GM23248 (cell line): ENCODE measurements at regions not wholly inside any gene's neighbourhood (a gene's known extent, or its start where the extent isn't known, plus 50 kb on each side); places are given as distances from the start of the nearest gene placed in this dataset.

Experiments used
- DNase-seq: peaks from one replicate; pipeline ENCODE4 v3.0.0-alpha.2; 2015
- H2AFZ ChIP-seq: fragments of 200-600 bp; sonication (generic); 2 replicates; pipeline ENCODE4 v1.6.1; 2016; ENCODE audit warnings: antibody characterized with exemption
- H3F3A ChIP-seq: fragments of 200-600 bp; sonication (generic); 2 replicates; pipeline ENCODE4 v1.6.1; 2016; ENCODE audit warnings: mild to moderate bottlenecking, antibody characterized with exemption, mixed run types; ENCODE audit not compliant: insufficient read depth
- H3K27ac ChIP-seq: fragments of 200-600 bp; sonication (generic); 2 replicates; pipeline ENCODE4 v1.5.1; 2016; ENCODE audit warnings: mild to moderate bottlenecking
- H3K27me3 ChIP-seq: fragments of 200-600 bp; sonication (generic); replicated peaks from 2 replicates; pipeline ENCODE4 v1.6.1; 2016; ENCODE audit warnings: mild to moderate bottlenecking; ENCODE audit not compliant: insufficient read depth
- H3K36me3 ChIP-seq: fragments of 200-600 bp; sonication (generic); 2 replicates; pipeline ENCODE4 v1.6.1; 2016; ENCODE audit warnings: low read depth, mild to moderate bottlenecking
- H3K4me1 ChIP-seq: fragments of 200-600 bp; sonication (generic); 2 replicates; pipeline ENCODE4 v1.6.1; 2016; ENCODE audit warnings: mild to moderate bottlenecking; ENCODE audit not compliant: insufficient read depth
- H3K4me2 ChIP-seq: fragments of 200-600 bp; sonication (generic); one replicate; pipeline ENCODE4 v1.6.1; 2016; ENCODE audit warnings: mild to moderate bottlenecking; ENCODE audit not compliant: unreplicated experiment
- H3K4me3 ChIP-seq: fragments of 200-600 bp; sonication (generic); 2 replicates; pipeline ENCODE4 v1.5.1; 2016; ENCODE audit warnings: mild to moderate bottlenecking
- H3K79me2 ChIP-seq: fragments of 200-600 bp; sonication (generic); 2 replicates; pipeline ENCODE4 v1.6.1; 2016; ENCODE audit warnings: mild to moderate bottlenecking; ENCODE audit not compliant: insufficient read depth
- H3K9ac ChIP-seq: fragments of 200-600 bp; sonication (generic); 2 replicates; pipeline ENCODE4 v1.6.1; 2016; ENCODE audit warnings: mild to moderate bottlenecking
- H3K9me2 ChIP-seq: fragments of 200-600 bp; sonication (generic); 2 replicates; pipeline ENCODE4 v1.6.1; 2016; ENCODE audit warnings: mixed run types, mild to moderate bottlenecking, moderate library complexity; ENCODE audit not compliant: insufficient read depth
- H3K9me3 ChIP-seq: fragments of 200-600 bp; sonication (generic); one replicate; pipeline ENCODE4 v1.6.1; 2017; ENCODE audit warnings: low read depth
- H4K20me1 ChIP-seq: fragments of 200-600 bp; sonication (generic); 2 replicates; pipeline ENCODE4 v1.6.0; 2016; ENCODE audit not compliant: insufficient read depth
- EZH2 ChIP-seq: fragments of 200-600 bp; sonication (generic); IDR thresholded peaks from 2 replicates; pipeline ENCODE4 v1.6.1; 2018; ENCODE audit warnings: antibody characterized with exemption, mild to moderate bottlenecking; ENCODE audit not compliant: insufficient read depth, poor library complexity, severe bottlenecking
- EZH2phosphoT487 ChIP-seq: fragments of 200-600 bp; sonication (generic); IDR thresholded peaks from 2 replicates; pipeline ENCODE4 v1.6.1; 2018; ENCODE audit warnings: antibody characterized with exemption, moderate library complexity, mild to moderate bottlenecking, low read depth; ENCODE audit not compliant: insufficient read depth
- WGBS, 2 experiments: methylation state at CpG; one replicate each; pipeline ENCODE4 v1.1.6; 2015 to 2017; ENCODE audit warnings: low lambda C conversion rate in 2 of 2, low coverage in 1 of 2; ENCODE audit errors: missing lambda C conversion rate in 2 of 2; 5-methylcytosine and 5-hydroxymethylcytosine counted together
- in situ Hi-C: fragments of 300-500 bp; cut with MboI; formaldehyde crosslinking; loops from 2 replicates; pipeline ENCODE4 v1.15.0; 2020

DNA sequence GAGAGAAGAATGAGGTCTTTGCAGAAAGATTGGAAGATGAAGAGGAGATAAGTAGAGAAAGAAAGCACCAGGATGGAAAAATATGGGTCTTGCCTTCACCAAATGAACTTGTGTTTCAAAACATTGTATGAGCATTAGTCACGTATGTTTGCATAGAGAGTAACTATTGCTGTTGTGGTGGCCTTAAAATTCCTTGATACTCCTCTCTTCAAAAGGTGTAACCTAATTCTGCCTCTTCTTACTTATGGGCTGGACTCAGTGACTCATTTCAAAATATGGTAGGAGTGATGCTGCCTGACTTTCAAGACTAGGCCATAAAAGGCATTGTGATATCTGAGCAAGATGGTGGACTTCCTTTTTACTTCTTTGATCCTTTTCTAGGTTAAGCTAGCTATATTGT is 228.7 kb upstream of the ZNF385D start:
- no peak overlapping the region for H3K4me3 ChIP-seq
- in situ Hi-C loops: no loop called here
- peak; percentile 9 for DNase-seq
- no peaks in the 10 kb centered on the region for H3F3A ChIP-seq
- no peaks in the 10 kb centered on the region for H3K27me3 ChIP-seq
- no peak overlapping the region for H3K4me2 ChIP-seq
- H3K4me1 ChIP-seq: no peaks in the 10 kb centered on the region
- H3K9me3 ChIP-seq: no peaks in the 10 kb centered on the region
- TF ChIP-seq EZH2 (no peak), EZH2phosphoT487 (no peak)
- WGBS, 2 experiments: 87 to 97% methylated on average over 1 of the region's 1 CpG
- H3K27ac ChIP-seq: no peak overlapping the region
- no peak overlapping the region for H2AFZ ChIP-seq
- no peaks in the 10 kb centered on the region for H3K79me2 ChIP-seq
- H3K36me3 ChIP-seq: no peaks in the 10 kb centered on the region
- no peak overlapping the region for H3K9ac ChIP-seq
- peaks cover 5% of the 10 kb centered on the region; the same call in 1 of the 2 replicates for H3K9me2 ChIP-seq
- H4K20me1 ChIP-seq: no peaks in the 10 kb centered on the region

GRCh38 chr3:21989341-21990042 is 238.5 kb upstream of the ZNF385D start:
- Histone ChIP-seq H3K27ac (no peak overlapping the region), H3K9me3 (no peaks in the 10 kb centered on the region), H3K27me3 (no peaks in the 10 kb centered on the region; the same call in 1 of the 2 replicates), H3K4me2 (no peak overlapping the region), H3F3A (no peaks in the 10 kb centered on the region), H3K4me1 (peaks cover 6% of the 10 kb centered on the region; the same call in 1 of the 2 replicates), H2AFZ (0 out of 2 replicates have a peak overlapping the region, but pooled peaks have one; percentile 9), H3K79me2 (no peaks in the 10 kb centered on the region), H3K9me2 (no peaks in the 10 kb centered on the region), H3K4me3 (no peak overlapping the region), H3K9ac (no peak overlapping the region), H3K36me3 (no peaks in the 10 kb centered on the region), H4K20me1 (no peaks in the 10 kb centered on the region)
- peak; percentile 34 for DNase-seq
- 19 to 20% methylated on average over 5 of the region's 5 CpGs for WGBS, 2 experiments
- in situ Hi-C loops: no loop called here
- TF ChIP-seq EZH2phosphoT487: no peak
- no peak for TF ChIP-seq EZH2

- Histone ChIP-seq H3K9me2 (no peaks in the 10 kb centered on the region), H3K4me1 (peaks cover 6% of the 10 kb centered on the region; the same call in 1 of the 2 replicates), H3K9me3 (no peaks in the 10 kb centered on the region), H3K4me2 (no peak overlapping the region), H3F3A (no peaks in the 10 kb centered on the region), H4K20me1 (no peaks in the 10 kb centered on the region), H3K36me3 (no peaks in the 10 kb centered on the region), H3K9ac (no peak overlapping the region), H3K27ac (no peak overlapping the region), H3K27me3 (no peaks in the 10 kb centered on the region; the same call in 1 of the 2 replicates), H3K4me3 (no peak overlapping the region), H2AFZ (no peak overlapping the region), H3K79me2 (no peaks in the 10 kb centered on the region)
- WGBS, 2 experiments: 10 to 11% methylated on average over 3 of the region's 3 CpGs
- DNase-seq: no peak
- TF ChIP-seq EZH2: no peak
- no peak for TF ChIP-seq EZH2phosphoT487
- in situ Hi-C loops: no loop called here
Observed at GRCh38 chr3:21991061-21991460, 240.1 kb upstream of the ZNF385D start.

DNA sequence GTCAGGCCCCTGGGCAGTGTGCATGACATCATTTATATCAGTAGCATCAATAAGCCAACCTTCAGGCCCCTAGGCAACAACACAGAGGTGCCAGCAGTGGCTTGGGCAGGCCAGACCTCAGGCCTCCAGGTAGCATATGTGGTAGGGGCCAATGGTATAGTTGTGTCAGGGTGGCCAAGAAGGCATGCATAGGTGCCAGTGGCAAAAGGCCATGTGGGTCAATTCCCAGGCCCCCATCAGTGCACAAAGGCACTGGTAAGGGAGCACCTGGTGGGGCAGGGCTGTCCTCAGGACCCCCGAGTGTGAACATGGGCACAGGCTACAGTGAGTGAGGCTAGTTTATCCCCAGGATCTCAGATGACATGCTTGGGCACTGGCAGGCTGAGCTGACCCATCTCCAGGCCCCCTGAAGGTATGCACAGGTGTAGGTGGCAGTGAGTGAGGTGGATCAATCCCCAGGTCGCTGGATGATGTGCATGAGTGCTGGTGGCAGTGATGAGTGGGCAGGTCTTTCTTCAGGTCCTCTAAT is 244.1 kb upstream of the ZNF385D start:
- no peak for DNase-seq
- no peaks in the 10 kb centered on the region for H3K9me2 ChIP-seq
- H3K36me3 ChIP-seq: no peaks in the 10 kb centered on the region
- no peak overlapping the region for H3K27ac ChIP-seq
- no peak overlapping the region for H3K4me2 ChIP-seq
- H2AFZ ChIP-seq: no peak overlapping the region
- no peaks in the 10 kb centered on the region for H3F3A ChIP-seq
- H3K9ac ChIP-seq: no peak overlapping the region
- in situ Hi-C loops: no loop called here
- H3K79me2 ChIP-seq: no peaks in the 10 kb centered on the region
- TF ChIP-seq EZH2phosphoT487 (no peak), EZH2 (no peak)
- no peak overlapping the region for H3K4me3 ChIP-seq
- no peaks in the 10 kb centered on the region; the same call in 1 of the 2 replicates for H3K27me3 ChIP-seq
- H3K9me3 ChIP-seq: no peaks in the 10 kb centered on the region
- no peaks in the 10 kb centered on the region for H4K20me1 ChIP-seq
- 6 to 11% methylated on average over 2 of the region's 2 CpGs for WGBS, 2 experiments
- H3K4me1 ChIP-seq: no peaks in the 10 kb centered on the region
